ENCODE measurements at regions not wholly inside any gene's neighbourhood (a gene's known extent, or its start where the extent isn't known, plus 50 kb on each side); places are given as distances from the start of the nearest gene placed in this dataset.

GRCh38 chr13:69418319-69418718 lies 689.3 kb upstream of the ATXN8OS start:
- no peak for TF ChIP-seq CTCF (IDR thresholded peaks at IDR 0.05; ENCODE audit: insufficient read depth, low read depth, low read length)
- Histone ChIP-seq H3K4me3 (ENCODE audit: low read depth, low read length) (no peak overlapping the region), H3K36me3 (ENCODE audit: control insufficient read depth, insufficient read depth, low read length) (no peaks in the 10 kb centered on the region), H3K27me3 (ENCODE audit: control insufficient read depth, insufficient read depth, low read length) (no peaks in the 10 kb centered on the region)
- ChIA-PET POLR2A (no interaction called here), CTCF (no interaction called here)
- no peak for DNase-seq (ENCODE audit: low read depth)

- CTCF ChIA-PET: no interaction called here
- POLR2A ChIA-PET: no interaction called here
- H3K27me3 ChIP-seq (ENCODE audit: control insufficient read depth, insufficient read depth, low read length): no peaks in the 10 kb centered on the region
These were observed 696.9 kb upstream of the ATXN8OS start for GRCh38 chr13:69410761-69411160.

GRCh38 chr13:69391756-69392155 lies 715.9 kb upstream of the ATXN8OS start:
- no peak for DNase-seq (ENCODE audit: low read depth)
- CTCF ChIA-PET: no interaction called here
- H3K36me3 ChIP-seq (ENCODE audit: control insufficient read depth, insufficient read depth, low read length): no peaks in the 10 kb centered on the region
- no peak for TF ChIP-seq CTCF (IDR thresholded peaks at IDR 0.05; ENCODE audit: insufficient read depth, low read depth, low read length)
- POLR2A ChIA-PET: no interaction called here
- H3K27me3 ChIP-seq (ENCODE audit: control insufficient read depth, insufficient read depth, low read length): no peaks in the 10 kb centered on the region
- no peak overlapping the region for H3K4me3 ChIP-seq (ENCODE audit: low read depth, low read length)

More at GRCh38 chr13:69410761-69411160, 696.9 kb upstream of the ATXN8OS start:
- H3K36me3 ChIP-seq (ENCODE audit: control insufficient read depth, insufficient read depth, low read length): no peaks in the 10 kb centered on the region
- TF ChIP-seq CTCF (IDR thresholded peaks at IDR 0.05; ENCODE audit: insufficient read depth, low read depth, low read length): no peak
- no peak overlapping the region for H3K4me3 ChIP-seq (ENCODE audit: low read depth, low read length)
- DNase-seq (ENCODE audit: low read depth): no peak

- TF ChIP-seq CTCF (IDR thresholded peaks at IDR 0.05; ENCODE audit: insufficient read depth, low read depth, low read length): no peak
- CTCF ChIA-PET: no interaction called here
- H3K4me3 ChIP-seq (ENCODE audit: low read depth, low read length): no peak overlapping the region
- DNase-seq (ENCODE audit: low read depth): no peak
- no peaks in the 10 kb centered on the region for H3K27me3 ChIP-seq (ENCODE audit: control insufficient read depth, insufficient read depth, low read length)
- POLR2A ChIA-PET: no interaction called here
- H3K36me3 ChIP-seq (ENCODE audit: control insufficient read depth, insufficient read depth, low read length): no peaks in the 10 kb centered on the region
These were observed 717.7 kb upstream of the ATXN8OS start for GRCh38 chr13:69389899-69390298.

GRCh38 chr13:69373747-69374425 lies 733.7 kb upstream of the ATXN8OS start:
- Histone ChIP-seq H3K27me3 (ENCODE audit: control insufficient read depth, insufficient read depth, low read length) (no peaks in the 10 kb centered on the region), H3K4me3 (ENCODE audit: low read depth, low read length) (no peak overlapping the region), H3K36me3 (ENCODE audit: control insufficient read depth, insufficient read depth, low read length) (no peaks in the 10 kb centered on the region)
- POLR2A ChIA-PET: no interaction called here
- no peak for TF ChIP-seq CTCF (IDR thresholded peaks at IDR 0.05; ENCODE audit: insufficient read depth, low read depth, low read length)
- DNase-seq (ENCODE audit: low read depth): no peak
- CTCF ChIA-PET: no interaction called here

Measured in BJ (cell line).